ENCODE measurements at regions not wholly inside any gene's neighbourhood (a gene's known extent, or its start where the extent isn't known, plus 50 kb on each side); places are given as distances from the start of the nearest gene placed in this dataset.
"Not testable (repeated sequence)": the region's sequence is repeated elsewhere in the genome, so short reads cannot be mapped to it uniquely, and the experiment has no call there.

- in situ Hi-C loops (cut with HindIII; ENCODE audit: low sequenced_read_pairs) = no loop called here
Observed at GRCh38 chr12:46711756-46712155, 114.0 kb downstream of the SLC38A4 start.

GRCh38 chr12:46710125-46710743, 115.6 kb downstream of the SLC38A4 start:
- in situ Hi-C loops (cut with HindIII; ENCODE audit: low sequenced_read_pairs) = no loop called here

- in situ Hi-C loops (cut with HindIII; ENCODE audit: low sequenced_read_pairs) = loop anchor here (5.0 kb wide), 1 partner anchor 70 kb away; no protein-coding TSS in a partner anchor
Observed at GRCh38 chr12:46702581-46703344, 123.0 kb downstream of the SLC38A4 start.

DNA sequence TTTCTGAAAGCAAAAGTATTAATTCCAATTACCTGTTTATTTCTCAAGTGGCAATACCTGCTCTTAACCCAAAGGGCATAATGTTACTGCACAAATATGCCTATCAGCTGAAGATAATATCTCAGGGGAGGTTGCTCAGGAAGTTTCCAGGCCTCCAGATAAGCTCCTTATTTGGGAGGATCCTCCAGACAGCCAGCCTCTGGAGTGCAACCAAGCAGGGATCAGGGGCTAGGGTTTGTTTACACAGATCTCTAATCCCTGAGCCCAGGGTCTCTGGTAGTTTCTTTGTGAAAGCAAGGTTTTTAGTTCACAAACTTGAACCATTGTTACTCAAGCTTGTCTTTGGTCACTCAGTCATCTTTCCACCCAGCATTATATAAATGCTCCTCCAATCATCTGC, 124.4 kb downstream of the SLC38A4 start:
- in situ Hi-C loops (cut with HindIII; ENCODE audit: low sequenced_read_pairs) = loop anchor here (5.0 kb wide), 1 partner anchor 71 kb away; no protein-coding TSS in a partner anchor

DNA sequence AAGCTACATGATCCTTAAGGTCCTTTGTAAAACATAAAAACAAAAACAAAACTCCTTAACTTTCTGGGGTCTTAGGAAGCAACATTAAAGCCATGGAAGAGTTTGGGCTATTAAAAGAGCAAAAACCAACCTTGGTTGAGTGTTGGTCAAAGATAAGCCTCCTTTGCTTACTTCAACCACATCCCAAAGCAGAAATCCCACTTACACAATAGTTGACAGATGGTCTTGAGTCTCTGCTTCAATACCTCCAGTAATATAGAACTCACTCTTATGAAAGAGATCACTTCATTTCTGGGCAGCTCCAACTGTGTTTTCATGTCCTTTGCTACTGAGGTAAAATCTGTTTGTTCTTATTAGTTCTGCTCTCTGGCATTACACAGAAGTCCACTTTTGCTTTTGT, 125.8 kb downstream of the SLC38A4 start:
- in situ Hi-C loops (cut with HindIII; ENCODE audit: low sequenced_read_pairs) = loop anchor here (5.0 kb wide), 1 partner anchor 72 kb away; no protein-coding TSS in a partner anchor

- in situ Hi-C loops (cut with HindIII; ENCODE audit: low sequenced_read_pairs) = no loop called here
Observed at GRCh38 chr12:46698003-46698402, 127.8 kb downstream of the SLC38A4 start.

DNA sequence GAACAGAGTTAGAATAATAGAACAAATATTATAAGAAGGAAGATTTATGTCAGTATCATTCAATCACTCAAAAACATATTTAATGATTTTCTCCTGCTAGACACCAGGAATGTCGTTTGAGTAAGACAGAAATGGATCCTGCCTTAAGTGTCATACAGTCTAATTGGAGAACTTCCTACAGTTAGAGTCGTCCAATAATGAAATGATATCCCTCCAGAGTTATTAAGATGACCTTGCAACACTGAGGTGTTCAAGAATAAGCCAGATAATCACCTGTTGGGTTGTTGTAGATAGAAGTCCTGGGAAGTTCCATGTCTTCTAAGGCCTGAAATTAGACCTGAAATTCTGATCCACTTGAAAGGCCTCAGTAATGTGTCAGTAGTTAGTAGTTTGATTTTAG, 132.3 kb downstream of the SLC38A4 start:
- in situ Hi-C loops (cut with HindIII; ENCODE audit: low sequenced_read_pairs) = no loop called here

GRCh38 chr12:46693034-46693433, 132.8 kb downstream of the SLC38A4 start:
- in situ Hi-C loops (cut with HindIII; ENCODE audit: low sequenced_read_pairs) = no loop called here

DNA sequence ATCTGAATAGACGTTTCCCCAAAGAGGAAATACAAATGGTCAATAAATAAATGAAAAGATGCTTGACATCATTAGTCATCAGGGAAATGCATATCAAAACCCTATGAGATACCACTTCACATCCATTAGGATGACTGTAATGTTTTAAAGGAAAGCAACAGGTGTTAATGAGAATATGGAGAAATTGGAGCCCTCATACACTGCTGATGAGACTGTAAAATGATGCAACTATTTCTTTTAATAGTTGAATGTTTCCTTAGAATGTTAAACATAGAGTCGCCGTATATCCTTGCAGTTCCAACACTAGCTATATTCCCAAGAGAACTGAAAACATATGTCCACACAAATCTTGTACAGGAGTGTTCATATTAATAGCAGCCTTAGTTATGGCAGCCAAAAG, 133.2 kb downstream of the SLC38A4 start:
- in situ Hi-C loops (cut with HindIII; ENCODE audit: low sequenced_read_pairs) = no loop called here

DNA sequence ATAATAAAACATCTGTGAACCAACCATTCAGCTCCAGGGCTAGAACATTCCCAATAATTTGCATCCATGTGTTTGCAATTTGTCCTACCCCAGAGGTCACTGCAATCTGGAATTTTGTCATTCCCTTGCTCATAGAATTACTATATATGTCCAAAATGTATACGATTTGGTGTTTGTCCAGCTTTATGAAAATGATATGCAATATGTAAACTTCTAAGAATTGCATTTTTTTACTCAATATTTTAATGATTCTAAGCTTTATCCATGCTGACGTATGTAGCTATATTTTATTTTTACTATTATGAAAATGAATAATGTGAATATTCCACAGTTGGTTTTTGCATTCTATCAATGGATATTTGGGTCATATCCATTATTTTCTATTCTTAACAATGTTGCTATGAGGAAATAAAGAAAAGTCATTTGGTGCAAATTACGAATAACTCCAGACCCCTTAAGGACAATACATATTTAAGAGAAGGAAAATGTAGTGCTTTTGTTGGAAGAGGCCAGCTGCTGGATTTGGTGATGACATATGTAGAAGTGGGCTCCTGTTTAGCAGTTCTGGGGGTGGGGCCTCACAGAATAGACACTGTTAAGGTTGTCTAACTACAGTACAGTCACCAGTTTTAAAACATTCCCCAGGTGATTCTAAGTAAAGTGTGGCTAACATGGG, 139.4 kb downstream of the SLC38A4 start:
- in situ Hi-C loops (cut with HindIII; ENCODE audit: low sequenced_read_pairs) = no loop called here

- in situ Hi-C loops (cut with HindIII; ENCODE audit: low sequenced_read_pairs) = not testable (repeated sequence)
Observed at GRCh38 chr12:46684243-46684642, 141.6 kb downstream of the SLC38A4 start.

GRCh38 chr12:46682148-46682547, 143.6 kb downstream of the SLC38A4 start:
- in situ Hi-C loops (cut with HindIII; ENCODE audit: low sequenced_read_pairs) = no loop called here

DNA sequence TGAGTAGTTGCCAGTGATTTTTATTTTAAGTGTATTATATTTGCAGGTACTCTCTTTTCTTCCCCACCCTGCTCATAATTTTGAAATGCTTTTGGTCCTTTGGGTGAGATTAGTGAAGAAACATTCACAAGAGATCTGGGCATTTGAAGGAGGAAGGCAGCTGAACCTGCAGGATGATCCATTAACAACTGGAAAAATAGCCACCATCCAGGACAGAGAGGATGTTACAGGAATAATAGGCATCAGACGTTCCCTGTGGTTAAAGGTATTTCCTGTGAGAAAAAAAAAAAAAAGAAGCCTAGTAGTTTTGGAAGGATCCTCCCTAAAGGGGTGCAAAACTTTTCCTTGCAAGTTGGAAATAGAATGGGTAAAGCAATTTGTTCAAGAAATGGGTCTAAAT, 145.3 kb downstream of the SLC38A4 start:
- in situ Hi-C loops (cut with HindIII; ENCODE audit: low sequenced_read_pairs) = no loop called here

DNA sequence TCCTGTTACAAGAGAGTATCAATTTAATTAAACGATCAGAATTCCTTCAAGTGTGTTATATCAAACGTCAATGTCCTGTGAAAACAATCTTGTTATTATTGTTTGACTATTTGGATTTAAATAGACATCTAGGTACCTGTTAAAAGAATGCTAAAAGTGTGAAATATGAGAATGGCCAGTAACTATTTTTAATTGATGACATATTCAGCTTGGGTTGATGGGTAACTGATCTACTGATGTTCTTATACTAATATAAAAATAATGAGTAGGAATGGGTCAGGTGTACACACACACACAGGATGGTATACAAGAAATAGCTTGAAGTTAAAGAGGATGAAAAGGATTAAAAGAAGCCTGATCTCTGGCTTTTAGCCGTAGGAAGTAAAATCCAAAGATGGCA, 146.0 kb downstream of the SLC38A4 start:
- in situ Hi-C loops (cut with HindIII; ENCODE audit: low sequenced_read_pairs) = no loop called here

- in situ Hi-C loops (cut with HindIII; ENCODE audit: low sequenced_read_pairs) = no loop called here
Observed at GRCh38 chr12:46678426-46678825, 147.4 kb downstream of the SLC38A4 start.

DNA sequence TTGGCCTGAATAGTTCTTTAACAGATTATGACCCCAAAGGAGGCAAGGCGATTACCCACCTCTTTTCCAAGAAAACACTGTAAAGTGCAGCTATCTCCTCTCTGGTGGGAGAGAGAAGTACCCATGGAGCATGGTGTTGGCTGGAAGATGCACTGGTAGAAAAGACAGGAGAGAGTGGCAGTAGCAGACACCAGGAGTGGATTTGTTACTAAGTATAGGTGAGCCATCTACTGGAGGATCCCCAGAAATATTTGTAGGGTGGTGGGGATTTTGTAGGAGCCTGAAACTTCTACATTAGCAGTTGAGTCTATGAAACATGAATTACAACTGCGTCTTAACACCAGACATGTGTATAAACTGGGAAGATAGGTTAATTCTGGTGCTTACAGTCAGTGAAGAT, 148.0 kb downstream of the SLC38A4 start:
- in situ Hi-C loops (cut with HindIII; ENCODE audit: low sequenced_read_pairs) = no loop called here

DNA sequence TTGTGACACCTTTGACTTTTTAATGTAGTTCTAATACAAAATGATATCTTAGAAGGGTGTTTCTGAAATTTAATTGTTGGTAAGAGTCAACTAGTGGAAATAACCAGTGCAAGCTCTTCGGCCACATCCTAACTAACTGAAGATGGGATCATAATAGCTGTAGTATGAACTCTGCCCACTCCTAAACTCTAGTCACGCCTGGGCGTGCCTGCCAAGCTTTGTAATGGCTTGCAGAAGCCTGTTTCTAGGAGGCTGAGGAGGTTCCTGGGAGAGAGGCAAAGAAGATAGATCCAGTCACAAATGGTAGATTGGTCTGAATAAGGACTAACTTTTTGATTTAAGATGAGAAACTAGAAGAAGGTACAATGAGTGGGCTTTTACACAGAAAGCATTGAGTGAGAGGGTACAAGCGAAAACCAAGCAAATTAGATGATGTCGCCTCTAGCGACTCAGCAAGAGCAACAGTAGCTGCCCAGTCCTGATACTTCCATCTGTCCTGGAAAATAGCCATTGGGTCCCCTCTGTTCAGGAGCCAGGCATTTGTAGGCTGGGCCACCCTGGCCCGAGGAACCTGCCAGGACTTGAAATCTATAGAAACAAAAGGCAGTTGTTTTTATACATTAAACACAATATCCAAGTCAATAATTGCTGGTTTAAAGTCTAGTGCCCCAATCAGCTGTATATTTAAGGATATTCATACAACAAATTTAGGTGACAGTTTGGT, 148.8 kb downstream of the SLC38A4 start:
- in situ Hi-C loops (cut with HindIII; ENCODE audit: low sequenced_read_pairs) = no loop called here

- in situ Hi-C loops (cut with HindIII; ENCODE audit: low sequenced_read_pairs) = no loop called here
Observed at GRCh38 chr12:46676396-46676795, 149.4 kb downstream of the SLC38A4 start.

DNA sequence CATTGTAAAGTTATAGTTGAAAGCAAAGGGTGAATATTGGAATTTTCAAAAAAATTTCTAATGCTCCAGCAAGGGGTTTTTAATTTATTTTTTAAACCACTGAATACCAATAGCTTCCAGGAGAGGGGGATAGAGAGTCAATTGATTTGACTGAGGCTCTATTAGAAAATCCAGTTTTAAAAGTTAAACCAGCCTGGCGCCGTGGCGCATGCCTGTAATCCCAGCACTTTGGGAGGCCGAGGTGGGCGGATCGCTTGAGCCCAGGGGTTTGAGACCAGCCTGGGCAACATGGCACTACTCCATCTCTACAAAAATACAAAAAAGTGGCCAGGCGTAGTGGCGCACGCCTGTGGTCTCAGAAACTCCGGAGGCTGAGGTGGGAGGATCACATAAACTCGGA, 150.1 kb downstream of the SLC38A4 start:
- in situ Hi-C loops (cut with HindIII; ENCODE audit: low sequenced_read_pairs) = no loop called here

- in situ Hi-C loops (cut with HindIII; ENCODE audit: low sequenced_read_pairs) = no loop called here
Observed at GRCh38 chr12:46674800-46675199, 151.0 kb downstream of the SLC38A4 start.

- in situ Hi-C loops (cut with HindIII; ENCODE audit: low sequenced_read_pairs) = no loop called here
Observed at GRCh38 chr12:46674129-46674528, 151.7 kb downstream of the SLC38A4 start.

Measured in endothelial cell of hepatic sinusoid (primary cell).